ENCODE measurements at regions not wholly inside any gene's neighbourhood (a gene's known extent, or its start where the extent isn't known, plus 50 kb on each side); places are given as distances from the start of the nearest gene placed in this dataset.

DNA sequence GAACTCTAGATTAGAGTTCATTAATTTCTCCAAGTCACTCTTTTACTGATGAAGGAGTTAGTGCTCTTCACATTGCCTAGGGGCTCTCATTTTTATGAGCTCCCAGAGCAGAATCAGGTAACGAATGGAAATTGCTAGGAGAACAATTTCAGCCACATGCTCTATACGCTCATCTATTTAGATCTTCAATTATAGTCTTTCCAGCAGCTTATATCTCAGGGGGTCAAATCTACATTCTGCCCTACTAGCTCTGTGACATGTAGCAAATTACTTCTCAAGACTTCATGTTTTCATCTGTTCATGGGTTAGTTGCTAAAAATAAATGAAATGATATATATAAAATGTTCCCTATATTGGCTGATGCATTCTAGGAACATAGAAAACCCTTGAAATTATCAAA lies 183.6 kb downstream of the PLPP3 start:
- no peaks in the 10 kb centered on the region for H3F3A ChIP-seq (ENCODE audit: low read depth)
- no peaks in the 10 kb centered on the region for H3K79me2 ChIP-seq (ENCODE audit: low read depth)
- no peak for DNase-seq (ENCODE audit: low spot score)
- H3K27ac Mint-ChIP-seq: no peak overlapping the region
- H3K9me3 ChIP-seq (ENCODE audit: low read depth): no peaks in the 10 kb centered on the region
- H3K4me3 ChIP-seq: no peak overlapping the region
- no peaks in the 10 kb centered on the region for H3K36me3 ChIP-seq
- no peak overlapping the region for H2AFZ ChIP-seq (replicated peaks)
- no peaks in the 10 kb centered on the region for H3K36me3 Mint-ChIP-seq
- peaks cover 8% of the 10 kb centered on the region for H3K27me3 Mint-ChIP-seq (ENCODE audit: insufficient read depth, low read depth)
- no peak overlapping the region for H3K27ac ChIP-seq
- H3K4me1 Mint-ChIP-seq: peaks cover 34% of the 10 kb centered on the region
- H3K4me2 ChIP-seq: no peak overlapping the region
- no peak overlapping the region for H3K9ac ChIP-seq
- H4K20me1 ChIP-seq (ENCODE audit: low read depth): no peaks in the 10 kb centered on the region
- TF ChIP-seq, protein P1, sequence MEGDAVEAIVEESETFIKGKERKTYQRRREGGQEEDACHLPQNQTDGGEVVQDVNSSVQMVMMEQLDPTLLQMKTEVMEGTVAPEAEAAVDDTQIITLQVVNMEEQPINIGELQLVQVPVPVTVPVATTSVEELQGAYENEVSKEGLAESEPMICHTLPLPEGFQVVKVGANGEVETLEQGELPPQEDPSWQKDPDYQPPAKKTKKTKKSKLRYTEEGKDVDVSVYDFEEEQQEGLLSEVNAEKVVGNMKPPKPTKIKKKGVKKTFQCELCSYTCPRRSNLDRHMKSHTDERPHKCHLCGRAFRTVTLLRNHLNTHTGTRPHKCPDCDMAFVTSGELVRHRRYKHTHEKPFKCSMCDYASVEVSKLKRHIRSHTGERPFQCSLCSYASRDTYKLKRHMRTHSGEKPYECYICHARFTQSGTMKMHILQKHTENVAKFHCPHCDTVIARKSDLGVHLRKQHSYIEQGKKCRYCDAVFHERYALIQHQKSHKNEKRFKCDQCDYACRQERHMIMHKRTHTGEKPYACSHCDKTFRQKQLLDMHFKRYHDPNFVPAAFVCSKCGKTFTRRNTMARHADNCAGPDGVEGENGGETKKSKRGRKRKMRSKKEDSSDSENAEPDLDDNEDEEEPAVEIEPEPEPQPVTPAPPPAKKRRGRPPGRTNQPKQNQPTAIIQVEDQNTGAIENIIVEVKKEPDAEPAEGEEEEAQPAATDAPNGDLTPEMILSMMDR (IDR thresholded peaks at IDR 0.05): no peak
- TF ChIP-seq EZH2phosphoT487 (IDR thresholded peaks at IDR 0.05) (no peak), EZH2 (IDR thresholded peaks at IDR 0.05) (no peak)
- peaks cover 2% of the 10 kb centered on the region for H3K9me3 Mint-ChIP-seq
- H3K4me1 ChIP-seq: peaks cover 31% of the 10 kb centered on the region
- H3K27me3 ChIP-seq: no peaks in the 10 kb centered on the region
- no peak overlapping the region for H3K4me3 Mint-ChIP-seq

DNA sequence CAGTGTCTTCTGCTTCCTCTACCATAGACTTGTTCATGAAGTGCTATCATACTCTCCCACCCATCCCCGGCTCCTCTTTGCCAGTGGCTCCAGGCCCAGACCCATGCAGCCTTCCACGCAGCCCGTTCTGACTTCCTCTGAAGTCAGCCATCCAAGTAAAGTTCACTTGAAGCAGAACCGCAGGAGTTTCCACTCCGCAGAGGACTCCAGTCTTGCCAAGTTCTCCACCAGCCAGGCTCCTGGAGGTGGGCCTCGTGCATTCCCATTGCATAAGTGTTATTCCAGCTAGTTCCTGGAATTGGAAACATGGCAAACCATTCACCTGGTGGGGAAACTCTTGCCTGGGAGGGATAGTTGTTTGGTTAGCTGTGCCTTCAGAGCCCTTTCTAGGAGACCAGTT lies 185.1 kb downstream of the PLPP3 start:
- H3K4me3 ChIP-seq: no peak overlapping the region
- H3K4me1 ChIP-seq: peaks cover 40% of the 10 kb centered on the region
- no peak for DNase-seq (ENCODE audit: low spot score)
- H3K36me3 ChIP-seq: no peaks in the 10 kb centered on the region
- no peaks in the 10 kb centered on the region for H3K79me2 ChIP-seq (ENCODE audit: low read depth)
- no peaks in the 10 kb centered on the region for H3K9me3 Mint-ChIP-seq
- no peak overlapping the region for H3K4me3 Mint-ChIP-seq
- H3K27me3 Mint-ChIP-seq (ENCODE audit: insufficient read depth, low read depth): peaks cover 8% of the 10 kb centered on the region
- no peaks in the 10 kb centered on the region for H3K9me3 ChIP-seq (ENCODE audit: low read depth)
- no peaks in the 10 kb centered on the region for H3F3A ChIP-seq (ENCODE audit: low read depth)
- H3K27ac Mint-ChIP-seq: no peak overlapping the region
- no peaks in the 10 kb centered on the region for H3K27me3 ChIP-seq
- H3K9ac ChIP-seq: no peak overlapping the region
- no peak overlapping the region for H3K27ac ChIP-seq
- H2AFZ ChIP-seq (replicated peaks): no peak overlapping the region
- peaks cover 39% of the 10 kb centered on the region for H3K4me1 Mint-ChIP-seq
- TF ChIP-seq, protein P1 (IDR thresholded peaks at IDR 0.05): no peak
- TF ChIP-seq EZH2 (IDR thresholded peaks at IDR 0.05) (no peak), EZH2phosphoT487 (IDR thresholded peaks at IDR 0.05) (no peak)
- H3K4me2 ChIP-seq: no peak overlapping the region
- no peaks in the 10 kb centered on the region for H4K20me1 ChIP-seq (ENCODE audit: low read depth)
- H3K36me3 Mint-ChIP-seq: no peaks in the 10 kb centered on the region

DNA sequence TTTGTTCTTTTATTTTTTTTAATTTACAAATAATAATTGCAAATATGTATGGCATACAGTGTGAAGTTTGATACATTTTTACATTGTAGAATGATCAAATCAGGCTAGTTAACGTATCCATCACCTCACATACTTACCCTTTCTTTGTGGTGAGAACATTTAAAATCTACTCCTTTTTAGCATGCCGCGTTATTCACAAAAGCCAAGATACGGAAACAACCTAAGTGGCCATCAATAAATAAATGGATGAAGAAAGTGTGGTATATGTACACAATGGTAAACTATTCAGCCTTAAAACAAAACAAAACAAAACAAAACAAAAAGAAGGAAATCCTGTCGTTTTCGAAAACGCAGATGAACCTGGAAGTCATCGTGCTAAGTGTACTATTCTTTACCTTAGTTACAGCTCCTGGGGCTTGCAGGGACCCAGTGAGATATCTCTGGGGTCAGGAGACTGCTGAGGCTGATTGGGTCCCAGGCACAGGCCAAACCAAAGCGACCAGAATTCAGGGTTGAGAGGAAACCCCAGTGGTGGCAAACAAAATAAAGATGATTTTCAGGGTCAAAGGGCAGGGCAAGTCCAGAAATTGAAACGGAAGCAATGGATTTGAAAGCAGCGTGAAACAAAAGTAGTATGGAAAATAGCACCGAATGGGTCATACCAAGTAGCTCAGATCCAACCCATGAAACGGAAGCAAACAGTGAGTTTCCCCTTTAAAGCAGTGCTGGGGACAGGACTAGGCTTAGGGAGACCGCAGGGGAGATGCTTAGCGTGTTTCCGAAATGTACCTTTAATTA lies 188.2 kb downstream of the PLPP3 start:
- Mint-ChIP-seq H3K9me3 (peaks cover 5% of the 10 kb centered on the region), H3K4me3 (peak overlapping the region; percentile 9), H3K27me3 (ENCODE audit: insufficient read depth, low read depth) (peaks cover 3% of the 10 kb centered on the region), H3K36me3 (peaks cover 1% of the 10 kb centered on the region), H3K27ac (peak overlapping the region; percentile 11), H3K4me1 (peaks cover 30% of the 10 kb centered on the region)
- DNase-seq (ENCODE audit: low spot score): no peak
- Histone ChIP-seq H3K4me3 (no peak overlapping the region), H2AFZ (replicated peaks) (peak overlapping the region; percentile 67), H3K9ac (no peak overlapping the region), H3K36me3 (no peaks in the 10 kb centered on the region), H3F3A (ENCODE audit: low read depth) (no peaks in the 10 kb centered on the region), H3K79me2 (ENCODE audit: low read depth) (no peaks in the 10 kb centered on the region), H3K27ac (no peak overlapping the region), H3K4me1 (peaks cover 29% of the 10 kb centered on the region), H4K20me1 (ENCODE audit: low read depth) (no peaks in the 10 kb centered on the region), H3K4me2 (peak overlapping the region; percentile 72), H3K9me3 (ENCODE audit: low read depth) (no peaks in the 10 kb centered on the region), H3K27me3 (no peaks in the 10 kb centered on the region)
- no peak for TF ChIP-seq EZH2 (IDR thresholded peaks at IDR 0.05)
- TF ChIP-seq EZH2phosphoT487 (IDR thresholded peaks at IDR 0.05): no peak
- TF ChIP-seq, protein P1 (IDR thresholded peaks at IDR 0.05): no peak

Measured in neural progenitor cell (in vitro differentiated cells).